Tongue (tissue), 1 donor: ENCODE measurements at regions not wholly inside any gene's neighbourhood (a gene's known extent, or its start where the extent isn't known, plus 50 kb on each side); places are given as distances from the start of the nearest gene placed in this dataset.
"Not testable (repeated sequence)": the region's sequence is repeated elsewhere in the genome, so short reads cannot be mapped to it uniquely, and the experiment has no call there.

Experiments
- DNase-seq: peaks from one replicate; pipeline ENCODE4 v3.0.0-alpha.2; 2015

GRCh38 chr20:12201289-12201991 lies 283.7 kb downstream of the BTBD3 start:
- DNase-seq: peak; percentile 53

GRCh38 chr20:12203399-12203798 lies 285.7 kb downstream of the BTBD3 start:
- DNase-seq: no peak

- DNase-seq: no peak
Measured at GRCh38 chr20:12203981-12204380, 286.3 kb downstream of the BTBD3 start.

- DNase-seq: peak; percentile 9
Measured at GRCh38 chr20:12207875-12208274, 290.2 kb downstream of the BTBD3 start.

GRCh38 chr20:12210591-12210990 lies 292.9 kb downstream of the BTBD3 start:
- DNase-seq: no peak

GRCh38 chr20:12211361-12211760 lies 293.7 kb downstream of the BTBD3 start:
- no peak for DNase-seq

- no peak for DNase-seq
Measured at GRCh38 chr20:12217382-12217781, 299.7 kb downstream of the BTBD3 start.

GRCh38 chr20:12219798-12220197 lies 302.1 kb downstream of the BTBD3 start:
- no peak for DNase-seq

GRCh38 chr20:12223057-12223456 lies 305.4 kb downstream of the BTBD3 start:
- no peak for DNase-seq

GRCh38 chr20:12225898-12226297 lies 308.2 kb downstream of the BTBD3 start:
- DNase-seq: no peak

- DNase-seq: no peak
Measured at GRCh38 chr20:12229891-12230290, 312.2 kb downstream of the BTBD3 start.

GRCh38 chr20:12237772-12238171 lies 320.1 kb downstream of the BTBD3 start:
- peak; percentile 73 for DNase-seq

GRCh38 chr20:12241065-12241464 lies 323.4 kb downstream of the BTBD3 start:
- DNase-seq: peak; percentile 73

GRCh38 chr20:12243327-12243726 lies 325.6 kb downstream of the BTBD3 start:
- DNase-seq: no peak

GRCh38 chr20:12248481-12248880 lies 330.8 kb downstream of the BTBD3 start:
- DNase-seq: no peak

GRCh38 chr20:12250661-12251060 lies 333.0 kb downstream of the BTBD3 start:
- DNase-seq: not testable (repeated sequence)

GRCh38 chr20:12252793-12253192 lies 335.1 kb downstream of the BTBD3 start:
- no peak for DNase-seq

- no peak for DNase-seq
Measured at GRCh38 chr20:12255461-12255970, 337.8 kb downstream of the BTBD3 start.

GRCh38 chr20:12256806-12257205 lies 339.1 kb downstream of the BTBD3 start:
- DNase-seq: no peak

GRCh38 chr20:12262747-12263146 lies 345.1 kb downstream of the BTBD3 start:
- no peak for DNase-seq

- no peak for DNase-seq
Measured at GRCh38 chr20:12264711-12265110, 347.0 kb downstream of the BTBD3 start.

GRCh38 chr20:12265662-12266061 lies 348.0 kb downstream of the BTBD3 start:
- no peak for DNase-seq

- DNase-seq: no peak
Measured at GRCh38 chr20:12269579-12269978, 351.9 kb downstream of the BTBD3 start.

- DNase-seq: no peak
Measured at GRCh38 chr20:12270863-12271262, 353.2 kb downstream of the BTBD3 start.
